GM20000 (cell line): ENCODE measurements at regions not wholly inside any gene's neighbourhood (a gene's known extent, or its start where the extent isn't known, plus 50 kb on each side); places are given as distances from the start of the nearest gene placed in this dataset.

Experiments used
- DNase-seq: peaks from one replicate; pipeline ENCODE4 v3.0.0; 2012; ENCODE audit warnings: low spot score
- TF ChIP-seq, protein P1 (sequence below): IDR thresholded peaks from 2 replicates; pipeline ENCODE4 v1.5.1; 2012; ENCODE audit warnings: mild to moderate bottlenecking, control low read depth; ENCODE audit errors: extremely low read depth, missing control alignments

DNA sequence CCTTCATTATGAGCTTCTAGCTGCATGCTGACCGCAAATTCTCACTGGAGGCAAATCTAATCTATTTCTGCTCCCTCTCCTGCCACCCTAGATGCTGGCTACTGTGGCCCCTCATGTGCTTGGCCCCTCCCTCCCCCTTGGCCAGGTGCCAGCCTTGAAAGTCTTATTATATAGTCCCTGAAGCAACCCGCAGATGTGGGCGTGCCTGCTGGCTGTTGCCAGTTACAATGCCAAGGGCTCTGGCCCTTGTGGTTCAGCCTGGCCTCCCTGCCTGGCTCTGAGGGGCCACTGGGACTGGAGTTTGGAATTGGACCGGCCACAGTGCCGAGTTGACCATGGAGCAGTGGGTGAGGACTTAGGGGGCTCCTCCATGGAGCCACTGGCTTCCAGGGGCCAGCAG is 78.9 kb upstream of the ACTRT2 start:
- no peak for DNase-seq
- TF ChIP-seq, protein P1, sequence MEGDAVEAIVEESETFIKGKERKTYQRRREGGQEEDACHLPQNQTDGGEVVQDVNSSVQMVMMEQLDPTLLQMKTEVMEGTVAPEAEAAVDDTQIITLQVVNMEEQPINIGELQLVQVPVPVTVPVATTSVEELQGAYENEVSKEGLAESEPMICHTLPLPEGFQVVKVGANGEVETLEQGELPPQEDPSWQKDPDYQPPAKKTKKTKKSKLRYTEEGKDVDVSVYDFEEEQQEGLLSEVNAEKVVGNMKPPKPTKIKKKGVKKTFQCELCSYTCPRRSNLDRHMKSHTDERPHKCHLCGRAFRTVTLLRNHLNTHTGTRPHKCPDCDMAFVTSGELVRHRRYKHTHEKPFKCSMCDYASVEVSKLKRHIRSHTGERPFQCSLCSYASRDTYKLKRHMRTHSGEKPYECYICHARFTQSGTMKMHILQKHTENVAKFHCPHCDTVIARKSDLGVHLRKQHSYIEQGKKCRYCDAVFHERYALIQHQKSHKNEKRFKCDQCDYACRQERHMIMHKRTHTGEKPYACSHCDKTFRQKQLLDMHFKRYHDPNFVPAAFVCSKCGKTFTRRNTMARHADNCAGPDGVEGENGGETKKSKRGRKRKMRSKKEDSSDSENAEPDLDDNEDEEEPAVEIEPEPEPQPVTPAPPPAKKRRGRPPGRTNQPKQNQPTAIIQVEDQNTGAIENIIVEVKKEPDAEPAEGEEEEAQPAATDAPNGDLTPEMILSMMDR = no peak

DNA sequence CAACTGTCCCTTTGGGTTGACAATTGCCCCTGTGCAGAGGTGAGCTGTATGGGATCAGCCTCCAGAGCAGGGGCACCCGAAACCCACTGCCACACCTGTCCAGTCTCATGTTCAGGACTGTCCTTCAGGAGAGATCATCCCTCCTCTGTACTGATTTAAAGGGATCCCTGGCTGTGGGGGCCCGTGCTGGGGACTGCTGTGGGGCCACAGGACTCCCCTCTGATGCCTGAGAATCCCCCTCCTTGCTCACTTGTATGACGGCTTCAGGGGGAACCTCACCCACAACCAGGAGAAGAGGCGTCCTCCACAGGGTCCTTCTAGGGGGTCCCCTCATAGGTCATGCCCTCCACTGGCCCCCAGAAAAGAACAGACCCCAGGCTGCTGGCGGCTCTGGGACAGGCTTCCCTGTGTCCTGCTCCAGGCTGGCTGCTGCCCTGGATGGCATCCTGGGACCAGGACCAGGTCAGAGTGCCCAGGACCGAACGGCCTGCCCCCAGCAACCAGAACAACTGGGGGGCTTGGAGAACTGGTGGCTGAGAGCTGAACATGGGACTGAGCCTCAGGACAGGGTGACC is 77.5 kb upstream of the ACTRT2 start:
- DNase-seq = no peak
- TF ChIP-seq, protein P1 = no peak

DNA sequence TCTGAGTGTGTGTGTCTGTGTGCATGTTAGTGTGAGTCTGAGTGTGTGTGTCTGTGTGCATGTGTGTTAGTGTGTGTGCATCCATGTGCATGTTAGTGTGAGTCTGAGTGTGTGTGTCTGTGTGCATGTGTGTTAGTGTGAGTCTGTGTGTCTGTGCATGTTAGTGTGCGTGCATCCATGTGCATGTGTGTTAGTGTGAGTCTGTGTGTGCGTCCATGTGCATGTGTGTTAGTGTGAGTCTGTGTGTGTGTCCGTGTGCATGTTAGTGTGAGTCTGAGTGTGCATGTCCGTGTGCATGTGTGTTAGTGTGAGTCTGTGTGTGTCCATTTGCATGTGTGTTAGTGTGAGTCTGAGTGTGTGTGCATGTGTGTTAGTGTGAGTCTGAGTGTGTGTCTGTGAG is 76.6 kb upstream of the ACTRT2 start:
- DNase-seq = no peak
- TF ChIP-seq, protein P1 = no peak

DNA sequence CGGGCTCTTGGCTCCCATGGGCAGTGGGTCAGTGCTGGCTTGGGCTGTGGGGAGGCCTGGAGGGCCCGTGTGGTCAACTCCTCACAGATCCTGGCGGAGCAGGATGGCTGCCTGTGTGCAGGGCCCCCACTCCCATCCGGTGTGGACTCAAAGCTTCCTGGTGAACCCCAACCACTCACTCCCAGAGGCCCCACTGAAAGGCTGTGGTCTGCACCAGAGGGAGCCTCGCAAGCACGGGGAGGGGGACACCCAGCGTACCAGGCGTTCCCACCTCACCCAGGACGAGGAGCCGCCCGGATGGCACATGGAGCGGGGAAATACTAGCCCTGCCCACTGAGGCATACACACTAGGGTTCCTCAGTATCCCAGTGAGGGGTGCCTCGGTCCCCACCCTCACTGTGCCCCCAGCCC is 75.4 kb upstream of the ACTRT2 start:
- TF ChIP-seq, protein P1 = no peak
- DNase-seq = no peak

DNA sequence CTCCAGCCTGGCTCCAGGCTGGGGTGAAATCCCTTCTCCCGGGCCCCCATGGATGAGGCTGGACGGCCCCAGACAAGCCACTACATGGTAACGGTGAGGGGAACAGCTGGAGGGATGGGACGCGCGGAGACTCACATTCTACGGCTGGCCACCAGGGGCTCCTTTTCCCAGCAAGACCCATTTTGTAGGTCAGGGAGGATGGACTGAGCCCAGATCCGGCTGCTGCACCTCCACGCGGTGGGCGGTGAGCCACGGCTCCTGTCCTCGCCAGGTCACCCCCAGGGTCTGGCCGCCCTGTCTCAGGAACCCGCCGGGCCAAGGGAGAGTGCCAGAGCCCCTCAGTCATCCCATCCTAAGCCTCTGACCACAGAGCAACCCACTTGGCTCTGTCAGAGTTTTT is 75.0 kb upstream of the ACTRT2 start:
- no peak for DNase-seq
- TF ChIP-seq, protein P1 = no peak

DNA sequence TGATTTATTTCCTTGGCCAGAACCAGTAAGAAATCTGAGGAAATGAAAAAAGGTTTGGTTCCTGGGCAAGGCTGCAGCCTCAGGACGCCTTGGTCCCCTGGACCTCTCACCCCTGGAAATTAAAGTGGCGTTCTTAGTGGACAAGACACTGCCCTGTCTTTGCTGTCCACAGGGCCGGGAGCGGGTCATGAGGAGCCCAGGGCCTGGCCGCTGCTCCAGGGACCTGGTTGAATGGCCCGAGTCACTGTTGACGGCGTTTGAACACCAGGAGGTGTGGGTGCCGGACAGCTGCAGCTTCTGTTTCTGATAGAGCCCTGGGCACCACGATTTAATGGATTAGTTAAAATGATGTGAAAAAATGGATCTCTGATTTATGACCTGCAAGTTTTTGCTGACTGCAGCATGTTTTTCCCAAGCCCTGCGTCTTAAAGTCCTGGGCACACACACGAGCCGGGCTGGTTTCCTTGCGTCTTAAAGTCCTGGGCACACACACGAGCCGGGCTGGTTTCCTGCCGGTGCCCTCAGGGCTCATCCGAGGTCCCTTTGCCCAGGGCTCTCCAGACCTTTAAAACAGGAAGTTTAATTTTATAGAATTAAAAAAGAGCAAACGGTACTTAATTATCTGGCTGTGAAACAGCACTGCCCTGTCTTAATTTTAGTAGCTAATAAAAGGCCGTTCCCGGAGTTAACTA is 74.1 kb upstream of the ACTRT2 start:
- TF ChIP-seq, protein P1 = no peak
- DNase-seq = no peak

DNA sequence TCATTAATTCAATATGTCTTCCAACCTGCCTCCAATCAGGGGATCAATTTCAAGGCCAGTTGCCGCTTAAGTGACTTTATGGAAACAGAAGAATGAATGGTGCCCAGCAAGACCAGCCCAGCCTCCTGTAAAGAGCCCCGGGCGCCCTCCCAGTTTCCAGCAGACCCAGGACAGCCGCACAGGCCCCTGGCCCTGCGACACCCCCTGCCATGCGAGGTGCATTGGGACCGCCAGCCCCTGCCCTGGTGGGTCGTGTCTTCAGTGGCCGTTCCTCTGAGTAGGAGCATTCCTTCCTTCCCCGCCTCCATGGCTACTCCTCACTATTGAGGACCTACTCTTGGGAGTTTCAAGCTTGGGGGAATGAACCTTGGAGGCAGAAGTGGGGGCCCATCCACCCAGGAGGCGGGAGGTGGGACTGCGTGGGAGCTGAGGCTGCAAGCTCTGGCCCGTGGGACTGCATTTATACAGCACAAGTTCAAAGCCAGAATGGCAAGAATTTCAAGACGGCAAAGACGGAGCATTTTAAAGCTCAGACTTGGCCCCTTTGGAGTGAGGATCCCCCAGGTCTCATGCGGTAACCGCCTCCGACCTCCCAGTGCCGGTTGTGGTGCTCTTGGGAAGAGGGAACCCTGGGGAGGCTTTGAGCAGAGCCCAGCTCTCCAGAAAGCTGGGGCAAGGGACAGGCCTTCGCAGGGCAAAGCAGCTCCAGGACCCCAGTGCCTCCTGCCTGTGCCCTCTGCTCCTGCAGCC is 73.1 kb upstream of the ACTRT2 start:
- TF ChIP-seq, protein P1 = no peak
- no peak for DNase-seq
